Panc1 (cell line): ENCODE measurements at regions not wholly inside any gene's neighbourhood (a gene's known extent, or its start where the extent isn't known, plus 50 kb on each side); places are given as distances from the start of the nearest gene placed in this dataset.

Experiments
- ATAC-seq: fragments of 200-7000 bp; cut with Tn5 transposase; 2 replicates; pipeline ENCODE4 v1.9.1; 2020; ENCODE audit warnings: mild to moderate bottlenecking, moderate library complexity
- BruUV-seq: library from RNA; stranded (reverse); fragments of 400-500 nt; replicated peaks from 2 replicates; lab custom pipeline; 2021; lab: Mats Ljungman, UMichigan
- CTCF ChIA-PET: fragments of 300-600 bp; sonication (Branson Sonifier 250); formaldehyde crosslinking; loops from one replicate; lab custom pipeline; 2022; ENCODE audit warnings: antibody characterized with exemption; lab: Charles Lee
- POLR2A ChIA-PET: fragments of 300-600 bp; sonication (Branson Sonifier 250); formaldehyde crosslinking; loops from one replicate; lab custom pipeline; 2022; ENCODE audit warnings: antibody characterized with exemption; lab: Charles Lee
- DNase-seq: peaks from one replicate; pipeline ENCODE4 v3.0.0-alpha.2; 2010; ENCODE audit warnings: low read depth, low spot score
- H3K27ac ChIP-seq: 2 replicates; pipeline ENCODE4 v1.5.1; 2011; ENCODE audit warnings: mild to moderate bottlenecking, low read length, inconsistent platforms
- H3K27me3 ChIP-seq: fragments of 200-500 bp; sonication (Bioruptor generic); 2 replicates; pipeline ENCODE4 v1.6.0; 2014; ENCODE audit warnings: low read length, inconsistent platforms; ENCODE audit not compliant: control insufficient read depth, insufficient read depth
- H3K36me3 ChIP-seq: fragments of 200-500 bp; sonication (Bioruptor generic); 2 replicates; pipeline ENCODE4 v1.5.1; 2014; ENCODE audit warnings: inconsistent platforms, mild to moderate bottlenecking, low read length, moderate library complexity; ENCODE audit not compliant: control insufficient read depth, insufficient read depth
- H3K4me1 ChIP-seq: 2 replicates; pipeline ENCODE4 v1.5.1; 2011; ENCODE audit warnings: inconsistent platforms, mild to moderate bottlenecking, low read length, moderate library complexity; ENCODE audit not compliant: control insufficient read depth, insufficient read depth
- H3K4me3 ChIP-seq, 2 experiments: 2 replicates each; pipeline ENCODE4 v1.5.1; 2011 to 2012; ENCODE audit warnings: low read depth in 2 of 2, low read length in 2 of 2, mild to moderate bottlenecking in 2 of 2, inconsistent platforms in 1 of 2, moderate library complexity in 1 of 2
- H3K9me3 ChIP-seq: fragments of 200-500 bp; sonication (Bioruptor generic); 2 replicates; pipeline ENCODE4 v1.5.1; 2014; ENCODE audit warnings: low read depth, mild to moderate bottlenecking, inconsistent platforms, low read length, moderate library complexity; ENCODE audit not compliant: control insufficient read depth, insufficient read depth
- CTCF ChIP-seq: fragments of 450-650 bp; IDR thresholded peaks from 2 replicates; pipeline ENCODE4 v1.5.1; 2017; ENCODE audit warnings: mild to moderate bottlenecking
- POLR2AphosphoS5 ChIP-seq: IDR thresholded peaks from 2 replicates; pipeline ENCODE4 v1.6.1; 2012; ENCODE audit warnings: mild to moderate bottlenecking, low read depth, low read length, moderate library complexity
- SIN3A ChIP-seq: IDR thresholded peaks from 2 replicates; pipeline ENCODE4 v1.6.1; 2012; ENCODE audit warnings: low read depth, mild to moderate bottlenecking, low read length, moderate library complexity, borderline replicate concordance; ENCODE audit not compliant: insufficient read depth
- TCF7L2 ChIP-seq: IDR thresholded peaks from 2 replicates; pipeline ENCODE4 v1.6.1; 2011; ENCODE audit warnings: mild to moderate bottlenecking, low read depth, low read length, inconsistent platforms
- in situ Hi-C: cut with HindIII; loops from 2 replicates; pipeline ENCODE4 v1.10.0; 2016; ENCODE audit warnings: low sequenced_read_pairs, low pct_unique_long_range_greater_than_20kb
- intact Hi-C: fragments of 100-400 bp; cut with micrococcal nuclease; formaldehyde crosslinking; loops from one replicate; pipeline ENCODE4 v1.10.0; 2022; ENCODE audit not compliant: unreplicated experiment
- TF ChIP-seq, protein P1 (sequence below), 2 experiments: IDR thresholded peaks; 2 replicates each; pipeline ENCODE4 v1.6.1; 2011 to 2012; ENCODE audit warnings: low read depth in 2 of 2, control low read depth in 1 of 2, low read length in 1 of 2, mild to moderate bottlenecking in 1 of 2, moderate library complexity in 1 of 2; ENCODE audit not compliant: insufficient read depth in 1 of 2

DNA sequence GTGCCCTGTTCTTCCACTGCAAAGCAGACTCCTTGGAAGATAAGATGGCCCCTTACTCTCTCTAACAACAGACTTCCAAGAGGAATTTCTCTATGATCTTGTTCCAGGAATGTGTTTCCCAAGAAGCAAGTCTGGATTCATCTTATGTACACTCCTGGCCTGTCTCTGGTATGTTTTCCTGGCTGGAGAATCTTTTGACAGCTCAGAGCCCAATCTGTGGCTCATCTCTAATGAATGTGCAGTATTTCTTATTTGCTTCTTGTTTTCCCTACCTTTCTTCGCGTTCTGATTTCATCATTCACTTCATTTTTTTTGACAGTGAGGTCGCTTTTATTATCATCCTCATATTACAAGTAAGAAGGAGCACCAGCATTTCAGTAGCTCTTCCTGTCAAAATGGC, 53.0 kb upstream of the PITRM1 start:
- POLR2A ChIA-PET = no interaction called here
- in situ Hi-C loops = no loop called here
- Histone ChIP-seq H3K36me3 (no peaks in the 10 kb centered on the region), H3K9me3 (no peaks in the 10 kb centered on the region), H3K27me3 (no peaks in the 10 kb centered on the region), H3K4me3 (no peak overlapping the region), H3K4me1 (peaks cover 14% of the 10 kb centered on the region), H3K27ac (no peak overlapping the region)
- ATAC-seq (no peak), DNase-seq (no peak)
- CTCF ChIA-PET = no interaction called here
- no TSS peak for BruUV-seq
- TF ChIP-seq TCF7L2 = no peak
- TF ChIP-seq, protein P1, sequence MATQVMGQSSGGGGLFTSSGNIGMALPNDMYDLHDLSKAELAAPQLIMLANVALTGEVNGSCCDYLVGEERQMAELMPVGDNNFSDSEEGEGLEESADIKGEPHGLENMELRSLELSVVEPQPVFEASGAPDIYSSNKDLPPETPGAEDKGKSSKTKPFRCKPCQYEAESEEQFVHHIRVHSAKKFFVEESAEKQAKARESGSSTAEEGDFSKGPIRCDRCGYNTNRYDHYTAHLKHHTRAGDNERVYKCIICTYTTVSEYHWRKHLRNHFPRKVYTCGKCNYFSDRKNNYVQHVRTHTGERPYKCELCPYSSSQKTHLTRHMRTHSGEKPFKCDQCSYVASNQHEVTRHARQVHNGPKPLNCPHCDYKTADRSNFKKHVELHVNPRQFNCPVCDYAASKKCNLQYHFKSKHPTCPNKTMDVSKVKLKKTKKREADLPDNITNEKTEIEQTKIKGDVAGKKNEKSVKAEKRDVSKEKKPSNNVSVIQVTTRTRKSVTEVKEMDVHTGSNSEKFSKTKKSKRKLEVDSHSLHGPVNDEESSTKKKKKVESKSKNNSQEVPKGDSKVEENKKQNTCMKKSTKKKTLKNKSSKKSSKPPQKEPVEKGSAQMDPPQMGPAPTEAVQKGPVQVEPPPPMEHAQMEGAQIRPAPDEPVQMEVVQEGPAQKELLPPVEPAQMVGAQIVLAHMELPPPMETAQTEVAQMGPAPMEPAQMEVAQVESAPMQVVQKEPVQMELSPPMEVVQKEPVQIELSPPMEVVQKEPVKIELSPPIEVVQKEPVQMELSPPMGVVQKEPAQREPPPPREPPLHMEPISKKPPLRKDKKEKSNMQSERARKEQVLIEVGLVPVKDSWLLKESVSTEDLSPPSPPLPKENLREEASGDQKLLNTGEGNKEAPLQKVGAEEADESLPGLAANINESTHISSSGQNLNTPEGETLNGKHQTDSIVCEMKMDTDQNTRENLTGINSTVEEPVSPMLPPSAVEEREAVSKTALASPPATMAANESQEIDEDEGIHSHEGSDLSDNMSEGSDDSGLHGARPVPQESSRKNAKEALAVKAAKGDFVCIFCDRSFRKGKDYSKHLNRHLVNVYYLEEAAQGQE (IDR thresholded peaks at IDR 0.05; ENCODE audit: insufficient read depth in 1 of 2, low read depth in 2 of 2, low read length in 1 of 2) = no peak
- no peak for TF ChIP-seq CTCF
- no peak for TF ChIP-seq SIN3A
- TF ChIP-seq POLR2AphosphoS5 = no peak
- intact Hi-C loops = no loop called here

- POLR2A ChIA-PET = no interaction called here
- ATAC-seq (no peak), DNase-seq (no peak)
- no peak overlapping the region for H3K27ac ChIP-seq
- intact Hi-C loops (no loop called here), in situ Hi-C loops (no loop called here)
- CTCF ChIA-PET = no interaction called here
- no peaks in the 10 kb centered on the region for H3K9me3 ChIP-seq
- BruUV-seq = no TSS peak
- H3K27me3 ChIP-seq = no peaks in the 10 kb centered on the region
- TF ChIP-seq TCF7L2 = no peak
- no peak for TF ChIP-seq POLR2AphosphoS5
- TF ChIP-seq CTCF = no peak
- TF ChIP-seq, protein P1 (IDR thresholded peaks at IDR 0.05; ENCODE audit: insufficient read depth in 1 of 2, low read depth in 2 of 2, low read length in 1 of 2) = no peak
- H3K4me3 ChIP-seq = no peak overlapping the region
- H3K36me3 ChIP-seq = no peaks in the 10 kb centered on the region
- peaks cover 14% of the 10 kb centered on the region for H3K4me1 ChIP-seq
Measured at GRCh38 chr10:3224241-3224640, 51.7 kb upstream of the PITRM1 start.
